ENCODE measurements at regions not wholly inside any gene's neighbourhood (a gene's known extent, or its start where the extent isn't known, plus 50 kb on each side); places are given as distances from the start of the nearest gene placed in this dataset.

DNA sequence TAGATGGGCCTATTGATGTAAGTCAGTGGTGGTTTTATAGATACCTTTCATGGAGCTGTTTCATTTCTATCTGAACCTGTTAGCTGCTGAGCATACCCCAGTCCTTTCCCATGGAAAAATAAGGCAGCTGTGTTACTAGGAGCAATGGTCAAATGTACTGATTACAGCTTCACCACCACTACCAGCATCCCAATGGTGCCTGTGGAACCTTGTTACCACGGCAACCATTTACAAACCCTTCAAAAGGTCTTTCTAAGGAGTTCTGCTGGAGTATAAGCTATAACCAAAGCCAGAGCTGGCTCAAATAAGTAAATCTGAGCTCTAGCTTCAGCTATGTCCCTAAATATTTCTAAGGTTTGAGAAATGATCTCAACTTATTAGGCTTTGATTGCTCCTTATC is 133.4 kb upstream of the ACP3 start:
- TF ChIP-seq POLR2AphosphoS5 (IDR thresholded peaks at IDR 0.05): no peak
- TF ChIP-seq, protein P1, sequence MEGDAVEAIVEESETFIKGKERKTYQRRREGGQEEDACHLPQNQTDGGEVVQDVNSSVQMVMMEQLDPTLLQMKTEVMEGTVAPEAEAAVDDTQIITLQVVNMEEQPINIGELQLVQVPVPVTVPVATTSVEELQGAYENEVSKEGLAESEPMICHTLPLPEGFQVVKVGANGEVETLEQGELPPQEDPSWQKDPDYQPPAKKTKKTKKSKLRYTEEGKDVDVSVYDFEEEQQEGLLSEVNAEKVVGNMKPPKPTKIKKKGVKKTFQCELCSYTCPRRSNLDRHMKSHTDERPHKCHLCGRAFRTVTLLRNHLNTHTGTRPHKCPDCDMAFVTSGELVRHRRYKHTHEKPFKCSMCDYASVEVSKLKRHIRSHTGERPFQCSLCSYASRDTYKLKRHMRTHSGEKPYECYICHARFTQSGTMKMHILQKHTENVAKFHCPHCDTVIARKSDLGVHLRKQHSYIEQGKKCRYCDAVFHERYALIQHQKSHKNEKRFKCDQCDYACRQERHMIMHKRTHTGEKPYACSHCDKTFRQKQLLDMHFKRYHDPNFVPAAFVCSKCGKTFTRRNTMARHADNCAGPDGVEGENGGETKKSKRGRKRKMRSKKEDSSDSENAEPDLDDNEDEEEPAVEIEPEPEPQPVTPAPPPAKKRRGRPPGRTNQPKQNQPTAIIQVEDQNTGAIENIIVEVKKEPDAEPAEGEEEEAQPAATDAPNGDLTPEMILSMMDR (IDR thresholded peaks at IDR 0.05): no peak
- no peak for TF ChIP-seq POLR2A (IDR thresholded peaks at IDR 0.05)
- TF ChIP-seq EP300 (IDR thresholded peaks at IDR 0.05; ENCODE audit: low read depth): no peak
- H3K27me3 ChIP-seq: no peaks in the 10 kb centered on the region
- intact Hi-C loops (cut with DNase I; ENCODE audit: low total_unique reads): no loop called here
- H3K4me1 ChIP-seq: peaks cover 0 to 5% (median 0%) of the 10 kb centered on the region in 4 donors
- DNase-seq: no peak
- in situ Hi-C loops (cut with MboI; ENCODE audit: low pct_ligation_motif_present in 1 of 4, low pct_unique_long_range_greater_than_20kb in 1 of 4, low sequenced_read_pairs in 3 of 4): no loop called here
- no peaks in the 10 kb centered on the region for H3K36me3 ChIP-seq
- 79 to 80% methylated on average over 1 of the region's 1 CpG for WGBS, 2 donors (ENCODE audit: low coverage in 1 of 2)
- H3K27ac ChIP-seq: no peak overlapping the region
- H3K4me3 ChIP-seq: no peak overlapping the region
- H3K9me3 ChIP-seq: no peaks in the 10 kb centered on the region

DNA sequence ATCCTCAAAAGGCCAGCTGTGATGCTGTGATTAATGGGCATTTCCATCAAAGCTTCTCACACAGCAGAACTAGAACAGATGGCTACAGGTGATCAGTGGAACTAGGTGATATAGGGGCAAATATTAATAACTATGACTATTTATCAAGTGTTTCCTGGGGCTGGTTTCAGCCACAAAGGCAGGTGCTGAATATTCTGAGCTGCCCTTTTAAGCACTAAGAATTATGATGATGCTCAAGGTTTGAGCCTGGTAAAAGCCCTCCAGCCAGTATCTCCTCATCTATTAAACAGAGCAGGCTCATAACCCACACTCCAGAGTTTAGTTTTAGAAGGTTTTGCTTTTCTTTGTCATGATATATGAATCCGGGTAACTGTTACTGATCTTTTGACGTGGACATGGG is 129.5 kb upstream of the ACP3 start:
- no peak overlapping the region for H3K4me3 ChIP-seq
- DNase-seq: no peak
- no peaks in the 10 kb centered on the region for H3K36me3 ChIP-seq
- no peaks in the 10 kb centered on the region for H3K4me1 ChIP-seq
- H3K27ac ChIP-seq: no peak overlapping the region
- no peaks in the 10 kb centered on the region for H3K9me3 ChIP-seq
- no peaks in the 10 kb centered on the region for H3K27me3 ChIP-seq
- in situ Hi-C loops (cut with MboI; ENCODE audit: low pct_ligation_motif_present in 1 of 4, low pct_unique_long_range_greater_than_20kb in 1 of 4, low sequenced_read_pairs in 3 of 4): no loop called here
- intact Hi-C loops (cut with DNase I; ENCODE audit: low total_unique reads): no loop called here
- 75% methylated on average over 2 of the region's 2 CpGs; no CpG with 5 or more reads in 1 of the 2 donors for WGBS, 2 donors (ENCODE audit: low coverage in 1 of 2)
- TF ChIP-seq POLR2AphosphoS5 (IDR thresholded peaks at IDR 0.05) (no peak), EP300 (IDR thresholded peaks at IDR 0.05; ENCODE audit: low read depth) (no peak), POLR2A (IDR thresholded peaks at IDR 0.05) (no peak)
- TF ChIP-seq, protein P1 (IDR thresholded peaks at IDR 0.05): no peak

- 37 to 42% methylated on average over 2 to 3 of the region's 3 CpGs for WGBS, 2 donors (ENCODE audit: low coverage in 1 of 2)
- intact Hi-C loops (cut with DNase I; ENCODE audit: low total_unique reads) (no loop called here), in situ Hi-C loops (cut with MboI; ENCODE audit: low pct_ligation_motif_present in 1 of 4, low pct_unique_long_range_greater_than_20kb in 1 of 4, low sequenced_read_pairs in 3 of 4) (no loop called here)
- no peak for TF ChIP-seq EP300 (IDR thresholded peaks at IDR 0.05; ENCODE audit: low read depth)
- TF ChIP-seq POLR2A (IDR thresholded peaks at IDR 0.05): no peak
- Histone ChIP-seq H3K9me3 (no peaks in the 10 kb centered on the region), H3K36me3 (no peaks in the 10 kb centered on the region), H3K27me3 (no peaks in the 10 kb centered on the region), H3K4me3 (no peak overlapping the region), H3K27ac (no peak overlapping the region), H3K4me1 (no peaks in the 10 kb centered on the region)
- no peak for DNase-seq
Observed at GRCh38 chr3:132189601-132190000, 127.6 kb upstream of the ACP3 start.

- H3K27ac ChIP-seq: no peak overlapping the region
- no peaks in the 10 kb centered on the region for H3K27me3 ChIP-seq
- no peak overlapping the region for H3K4me3 ChIP-seq
- H3K36me3 ChIP-seq: no peaks in the 10 kb centered on the region
- TF ChIP-seq, protein P1 (IDR thresholded peaks at IDR 0.05): no peak
- TF ChIP-seq EP300 (IDR thresholded peaks at IDR 0.05; ENCODE audit: low read depth): no peak
- no peak for TF ChIP-seq POLR2A (IDR thresholded peaks at IDR 0.05)
- no peak for TF ChIP-seq POLR2AphosphoS5 (IDR thresholded peaks at IDR 0.05)
- intact Hi-C loops (cut with DNase I; ENCODE audit: low total_unique reads): no loop called here
- no peaks in the 10 kb centered on the region for H3K4me1 ChIP-seq
- in situ Hi-C loops (cut with MboI; ENCODE audit: low pct_ligation_motif_present in 1 of 4, low pct_unique_long_range_greater_than_20kb in 1 of 4, low sequenced_read_pairs in 3 of 4): no loop called here
- no peaks in the 10 kb centered on the region for H3K9me3 ChIP-seq
- 63 to 92% methylated on average over 1 of the region's 1 CpG for WGBS, 2 donors (ENCODE audit: low coverage in 1 of 2)
- DNase-seq: no peak
Observed at GRCh38 chr3:132196113-132196512, 121.1 kb upstream of the ACP3 start.

GRCh38 chr3:132198516-132198915 is 118.7 kb upstream of the ACP3 start:
- Histone ChIP-seq H3K27me3 (no peaks in the 10 kb centered on the region), H3K36me3 (no peaks in the 10 kb centered on the region), H3K4me1 (peaks cover 0 to 2% (median under 1%) of the 10 kb centered on the region in 4 donors), H3K27ac (no peak overlapping the region), H3K9me3 (no peaks in the 10 kb centered on the region), H3K4me3 (no peak overlapping the region)
- in situ Hi-C loops (cut with MboI; ENCODE audit: low pct_ligation_motif_present in 1 of 4, low pct_unique_long_range_greater_than_20kb in 1 of 4, low sequenced_read_pairs in 3 of 4): no loop called here
- DNase-seq: no peak
- intact Hi-C loops (cut with DNase I; ENCODE audit: low total_unique reads): no loop called here
- TF ChIP-seq EP300 (IDR thresholded peaks at IDR 0.05; ENCODE audit: low read depth): no peak
